HL-60 (cell line): ENCODE measurements at regions not wholly inside any gene's neighbourhood (a gene's known extent, or its start where the extent isn't known, plus 50 kb on each side); places are given as distances from the start of the nearest gene placed in this dataset.

Source experiments
- GABPA ChIP-seq: IDR thresholded peaks from 2 replicates; pipeline ENCODE4 v1.6.1; 2012; ENCODE audit warnings: low read depth
- POLR2AphosphoS5 ChIP-seq: IDR thresholded peaks from 2 replicates; pipeline ENCODE4 v1.6.1; 2012; ENCODE audit warnings: low read depth
- SPI1 ChIP-seq: IDR thresholded peaks from 2 replicates; pipeline ENCODE4 v1.6.1; 2012; ENCODE audit warnings: low read depth, mild to moderate bottlenecking, borderline replicate concordance
- TF ChIP-seq, protein P1 (sequence below): IDR thresholded peaks from one replicate; pipeline ENCODE4 v1.5.1; 2011; ENCODE audit warnings: low read length, control low read depth, inconsistent platforms; ENCODE audit not compliant: insufficient read depth
- TF ChIP-seq, protein P2 (sequence below): IDR thresholded peaks from 2 replicates; pipeline ENCODE4 v1.6.1; 2012; ENCODE audit warnings: low read depth; ENCODE audit not compliant: insufficient replicate concordance

DNA sequence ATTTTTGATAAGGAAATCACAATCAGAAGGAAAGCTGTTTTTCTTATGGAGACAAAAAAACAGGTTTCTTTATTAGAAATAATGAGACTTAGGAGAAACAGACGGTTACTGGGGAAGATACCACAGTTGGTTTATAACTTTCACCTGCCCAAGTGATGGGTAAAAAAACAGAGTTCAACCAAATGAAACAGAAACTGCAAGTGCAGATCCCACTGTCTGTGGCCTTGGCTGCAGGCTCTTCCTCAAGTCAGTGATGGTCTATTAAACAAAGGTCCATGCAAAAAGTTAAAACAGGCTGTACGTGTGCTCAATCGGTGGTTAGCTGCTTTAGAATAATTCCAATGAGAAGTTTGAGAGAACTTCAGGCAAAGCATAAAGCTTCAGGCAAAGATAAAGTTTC lies 112.1 kb upstream of the NEGR1 start:
- TF ChIP-seq, protein P1, sequence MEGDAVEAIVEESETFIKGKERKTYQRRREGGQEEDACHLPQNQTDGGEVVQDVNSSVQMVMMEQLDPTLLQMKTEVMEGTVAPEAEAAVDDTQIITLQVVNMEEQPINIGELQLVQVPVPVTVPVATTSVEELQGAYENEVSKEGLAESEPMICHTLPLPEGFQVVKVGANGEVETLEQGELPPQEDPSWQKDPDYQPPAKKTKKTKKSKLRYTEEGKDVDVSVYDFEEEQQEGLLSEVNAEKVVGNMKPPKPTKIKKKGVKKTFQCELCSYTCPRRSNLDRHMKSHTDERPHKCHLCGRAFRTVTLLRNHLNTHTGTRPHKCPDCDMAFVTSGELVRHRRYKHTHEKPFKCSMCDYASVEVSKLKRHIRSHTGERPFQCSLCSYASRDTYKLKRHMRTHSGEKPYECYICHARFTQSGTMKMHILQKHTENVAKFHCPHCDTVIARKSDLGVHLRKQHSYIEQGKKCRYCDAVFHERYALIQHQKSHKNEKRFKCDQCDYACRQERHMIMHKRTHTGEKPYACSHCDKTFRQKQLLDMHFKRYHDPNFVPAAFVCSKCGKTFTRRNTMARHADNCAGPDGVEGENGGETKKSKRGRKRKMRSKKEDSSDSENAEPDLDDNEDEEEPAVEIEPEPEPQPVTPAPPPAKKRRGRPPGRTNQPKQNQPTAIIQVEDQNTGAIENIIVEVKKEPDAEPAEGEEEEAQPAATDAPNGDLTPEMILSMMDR: no peak
- TF ChIP-seq SPI1 (no peak), GABPA (no peak), POLR2AphosphoS5 (no peak)
- TF ChIP-seq, protein P2, sequence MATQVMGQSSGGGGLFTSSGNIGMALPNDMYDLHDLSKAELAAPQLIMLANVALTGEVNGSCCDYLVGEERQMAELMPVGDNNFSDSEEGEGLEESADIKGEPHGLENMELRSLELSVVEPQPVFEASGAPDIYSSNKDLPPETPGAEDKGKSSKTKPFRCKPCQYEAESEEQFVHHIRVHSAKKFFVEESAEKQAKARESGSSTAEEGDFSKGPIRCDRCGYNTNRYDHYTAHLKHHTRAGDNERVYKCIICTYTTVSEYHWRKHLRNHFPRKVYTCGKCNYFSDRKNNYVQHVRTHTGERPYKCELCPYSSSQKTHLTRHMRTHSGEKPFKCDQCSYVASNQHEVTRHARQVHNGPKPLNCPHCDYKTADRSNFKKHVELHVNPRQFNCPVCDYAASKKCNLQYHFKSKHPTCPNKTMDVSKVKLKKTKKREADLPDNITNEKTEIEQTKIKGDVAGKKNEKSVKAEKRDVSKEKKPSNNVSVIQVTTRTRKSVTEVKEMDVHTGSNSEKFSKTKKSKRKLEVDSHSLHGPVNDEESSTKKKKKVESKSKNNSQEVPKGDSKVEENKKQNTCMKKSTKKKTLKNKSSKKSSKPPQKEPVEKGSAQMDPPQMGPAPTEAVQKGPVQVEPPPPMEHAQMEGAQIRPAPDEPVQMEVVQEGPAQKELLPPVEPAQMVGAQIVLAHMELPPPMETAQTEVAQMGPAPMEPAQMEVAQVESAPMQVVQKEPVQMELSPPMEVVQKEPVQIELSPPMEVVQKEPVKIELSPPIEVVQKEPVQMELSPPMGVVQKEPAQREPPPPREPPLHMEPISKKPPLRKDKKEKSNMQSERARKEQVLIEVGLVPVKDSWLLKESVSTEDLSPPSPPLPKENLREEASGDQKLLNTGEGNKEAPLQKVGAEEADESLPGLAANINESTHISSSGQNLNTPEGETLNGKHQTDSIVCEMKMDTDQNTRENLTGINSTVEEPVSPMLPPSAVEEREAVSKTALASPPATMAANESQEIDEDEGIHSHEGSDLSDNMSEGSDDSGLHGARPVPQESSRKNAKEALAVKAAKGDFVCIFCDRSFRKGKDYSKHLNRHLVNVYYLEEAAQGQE: no peak
